ENCODE measurements at regions not wholly inside any gene's neighbourhood (a gene's known extent, or its start where the extent isn't known, plus 50 kb on each side); places are given as distances from the start of the nearest gene placed in this dataset.
A peak's percentile ranks its signal among the peaks of the same experiment; 100 is the strongest.

GRCh38 chr3:84830476-84830875 is 128.3 kb upstream of the CADM2 start:
- DNase-seq, result no peak
- no peak for ATAC-seq
- no peak for TF ChIP-seq CTCF (IDR thresholded peaks at IDR 0.05)
- WGBS, 2 donors, result 80 to 87% methylated on average over 2 of the region's 2 CpGs
- peaks cover 0 to 15% (median 0%) of the 10 kb centered on the region in 11 donors for H3K9me3 ChIP-seq
- no peaks in the 10 kb centered on the region for H3K27me3 ChIP-seq
- intact Hi-C loops (cut with DNase I), result no loop called here
- H3K36me3 ChIP-seq, result no peaks in the 10 kb centered on the region
- H3K4me3 ChIP-seq, result no peak overlapping the region
- no peaks in the 10 kb centered on the region for H3K4me1 ChIP-seq
- no peak overlapping the region for H3K27ac ChIP-seq

GRCh38 chr3:84835366-84835765 is 123.4 kb upstream of the CADM2 start:
- Histone ChIP-seq H3K27me3 (no peaks in the 10 kb centered on the region), H3K27ac (no peak overlapping the region), H3K4me1 (no peaks in the 10 kb centered on the region), H3K36me3 (no peaks in the 10 kb centered on the region), H3K9me3 (peaks cover 0 to 13% (median 0%) of the 10 kb centered on the region in 11 donors), H3K4me3 (no peak overlapping the region)
- intact Hi-C loops (cut with DNase I), result no loop called here
- no peak for DNase-seq
- no peak for ATAC-seq
- TF ChIP-seq CTCF (IDR thresholded peaks at IDR 0.05), result no peak
- 77 to 92% methylated on average over 2 of the region's 2 CpGs for WGBS, 2 donors

DNA sequence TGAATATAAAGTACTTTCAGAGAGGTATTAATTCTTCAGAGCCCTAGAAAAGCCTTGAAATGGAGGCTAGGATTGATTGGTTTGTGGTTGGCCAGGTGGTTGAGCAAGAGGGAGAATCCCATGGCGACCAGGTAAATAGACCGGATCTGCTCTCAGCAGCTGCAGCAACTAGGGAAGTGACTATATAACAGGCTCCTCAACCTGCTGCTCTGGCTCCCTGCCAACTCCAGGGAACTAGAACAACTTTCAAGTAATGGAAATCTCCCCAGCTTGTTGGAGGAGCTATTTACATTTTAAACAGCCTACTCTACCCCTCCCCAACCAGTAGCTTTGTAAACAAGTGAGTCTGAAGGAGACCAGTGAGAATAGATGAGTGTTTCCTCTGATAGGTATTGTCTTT is 121.8 kb upstream of the CADM2 start:
- no peak for TF ChIP-seq CTCF (IDR thresholded peaks at IDR 0.05)
- DNase-seq, result peak in 1 of 2 donors; percentile 4
- WGBS, 2 donors, result 8 to 16% methylated on average over 2 of the region's 2 CpGs

GRCh38 chr3:84877092-84877491 is 81.7 kb upstream of the CADM2 start:
- no peak for ATAC-seq
- TF ChIP-seq CTCF (IDR thresholded peaks at IDR 0.05), result no peak
- Histone ChIP-seq H3K9me3 (no peaks in the 10 kb centered on the region), H3K4me1 (no peaks in the 10 kb centered on the region), H3K36me3 (no peaks in the 10 kb centered on the region), H3K27me3 (no peaks in the 10 kb centered on the region), H3K4me3 (no peak overlapping the region), H3K27ac (no peak overlapping the region)
- intact Hi-C loops (cut with DNase I), result no loop called here
- WGBS, 2 donors, result 88 to 90% methylated on average over 3 of the region's 3 CpGs
- DNase-seq, result no peak

More for the DNA sequence above, 121.8 kb upstream of the CADM2 start:
- H3K36me3 ChIP-seq, result no peaks in the 10 kb centered on the region
- peaks cover 0 to 12% (median 0%) of the 10 kb centered on the region in 11 donors for H3K9me3 ChIP-seq
- intact Hi-C loops (cut with DNase I), result no loop called here
- no peaks in the 10 kb centered on the region for H3K27me3 ChIP-seq
- no peak overlapping the region for H3K27ac ChIP-seq
- no peak overlapping the region for H3K4me3 ChIP-seq
- H3K4me1 ChIP-seq, result no peaks in the 10 kb centered on the region
- ATAC-seq, result no peak
